Upper lobe of left lung (tissue), 6 donors: ENCODE measurements at regions not wholly inside any gene's neighbourhood (a gene's known extent, or its start where the extent isn't known, plus 50 kb on each side); places are given as distances from the start of the nearest gene placed in this dataset.
"Not testable (repeated sequence)": the region's sequence is repeated elsewhere in the genome, so short reads cannot be mapped to it uniquely, and the experiment has no call there.

Source experiments
- ATAC-seq, 2 donors: fragments of 200-7000 bp; cut with Tn5 transposase; one replicate each; pipeline ENCODE4 v1.9.1; 2022; ENCODE audit warnings: mild to moderate bottlenecking in 2 of 2, moderate library complexity in 2 of 2; ENCODE audit not compliant: low FRiP score in 2 of 2
- DNase-seq, 2 donors: peaks; one replicate each; pipeline ENCODE4 v3.0.0-alpha.2; 2019 to 2020
- H3K27ac ChIP-seq, 4 donors: fragments of 200-600 bp; sonication (generic); one replicate each; pipeline ENCODE4 v1.5.1; 2016 to 2019
- H3K27me3 ChIP-seq, 4 donors: fragments of 200-600 bp; sonication (generic); one replicate each; pipeline ENCODE4 v1.5.1; 2017 to 2019
- H3K36me3 ChIP-seq, 4 donors: fragments of 200-600 bp; sonication (generic); one replicate each; pipeline ENCODE4 v1.5.1; 2016 to 2019
- H3K4me1 ChIP-seq, 4 donors: fragments of 200-600 bp; sonication (generic); one replicate each; pipeline ENCODE4 v1.5.1; 2018 to 2019
- H3K4me3 ChIP-seq, 4 donors: fragments of 200-600 bp; sonication (generic); one replicate each; pipeline ENCODE4 v1.5.1; 2017 to 2019; ENCODE audit warnings: mild to moderate bottlenecking in 2 of 4, moderate library complexity in 1 of 4
- H3K9me3 ChIP-seq, 4 donors: fragments of 200-600 bp; sonication (generic); one replicate each; pipeline ENCODE4 v1.5.1; 2018 to 2019
- CTCF ChIP-seq, 6 experiments: fragments of 450-650 bp in 4 of 6; fragments of 200-600 bp in 2 of 6; sonication (generic) in 2 of 6; IDR thresholded peaks; one replicate each; pipeline ENCODE4 v1.5.1; 2016 to 2019; ENCODE audit warnings: antibody characterized with exemption in 6 of 6
- EP300 ChIP-seq, 4 donors: sonication (generic); formaldehyde crosslinking; IDR thresholded peaks; one replicate each; pipeline ENCODE4 v1.5.1; 2017; ENCODE audit warnings: antibody characterized with exemption in 4 of 4, control low read depth in 2 of 4
- POLR2A ChIP-seq, 4 donors: fragments of 450-650 bp; IDR thresholded peaks; one replicate each; pipeline ENCODE4 v1.5.1; 2016 to 2017; ENCODE audit warnings: antibody characterized with exemption in 4 of 4, mild to moderate bottlenecking in 2 of 4
- POLR2AphosphoS5 ChIP-seq, 2 donors: sonication (generic); formaldehyde crosslinking; IDR thresholded peaks; one replicate each; pipeline ENCODE4 v1.5.1; 2017; ENCODE audit warnings: antibody characterized with exemption in 2 of 2
- WGBS, 2 donors: methylation state at CpG; one replicate each; pipeline ENCODE4 v1.1.5; 2017 to 2018; 5-methylcytosine and 5-hydroxymethylcytosine counted together
- donor health status: DM: no; HTN: no; CAD: no; lungs with moderate emphysema.
- donor health status: DM: no; HTN: yes; CAD: no; lungs with severe emphysema.

GRCh38 chrX:140088438-140088837, 123.1 kb upstream of the CXorf66 start:
- peaks cover 0 to 6% (median 0%) of the 10 kb centered on the region in 4 donors for H3K27me3 ChIP-seq
- ATAC-seq: no peak

GRCh38 chrX:140087875-140088274, 122.6 kb upstream of the CXorf66 start:
- H3K4me3 ChIP-seq: no peak overlapping the region
- no peak overlapping the region for H3K27ac ChIP-seq
- H3K36me3 ChIP-seq: no peaks in the 10 kb centered on the region
- H3K9me3 ChIP-seq: no peaks in the 10 kb centered on the region
- H3K4me1 ChIP-seq: peaks cover 0 to 6% (median 3%) of the 10 kb centered on the region in 4 donors
- DNase-seq (no peak), ATAC-seq (no peak)
- TF ChIP-seq EP300 (IDR thresholded peaks at IDR 0.05): no peak
- no peak for TF ChIP-seq POLR2AphosphoS5 (IDR thresholded peaks at IDR 0.05)
- TF ChIP-seq POLR2A (IDR thresholded peaks at IDR 0.05): no peak
- no peak for TF ChIP-seq CTCF (IDR thresholded peaks at IDR 0.05)
- 25 to 48% methylated on average over 4 of the region's 4 CpGs for WGBS, 2 donors
- peaks cover 0 to 6% (median 0%) of the 10 kb centered on the region in 4 donors for H3K27me3 ChIP-seq

More at GRCh38 chrX:140088438-140088837, 123.1 kb upstream of the CXorf66 start:
- no peak for DNase-seq
- no peak overlapping the region for H3K27ac ChIP-seq
- WGBS, 2 donors: 71 to 98% methylated on average over 2 of the region's 2 CpGs
- H3K9me3 ChIP-seq: no peaks in the 10 kb centered on the region
- H3K36me3 ChIP-seq: no peaks in the 10 kb centered on the region
- TF ChIP-seq EP300 (IDR thresholded peaks at IDR 0.05) (no peak), POLR2A (IDR thresholded peaks at IDR 0.05) (no peak), POLR2AphosphoS5 (IDR thresholded peaks at IDR 0.05) (no peak), CTCF (IDR thresholded peaks at IDR 0.05) (no peak)
- H3K4me3 ChIP-seq: no peak overlapping the region
- H3K4me1 ChIP-seq: peaks cover 0 to 6% (median 3%) of the 10 kb centered on the region in 4 donors

- no peak for DNase-seq
- H3K9me3 ChIP-seq: no peaks in the 10 kb centered on the region
- no peak overlapping the region for H3K27ac ChIP-seq
- H3K27me3 ChIP-seq: no peaks in the 10 kb centered on the region
- no peak for ATAC-seq
- no peak overlapping the region for H3K4me3 ChIP-seq
- TF ChIP-seq POLR2AphosphoS5 (IDR thresholded peaks at IDR 0.05): no peak
- TF ChIP-seq POLR2A (IDR thresholded peaks at IDR 0.05): no peak
- TF ChIP-seq EP300 (IDR thresholded peaks at IDR 0.05): no peak
- TF ChIP-seq CTCF (IDR thresholded peaks at IDR 0.05): no peak
- no peaks in the 10 kb centered on the region for H3K36me3 ChIP-seq
- H3K4me1 ChIP-seq: peaks cover 0 to 4% (median 2%) of the 10 kb centered on the region in 4 donors
These were observed 121.4 kb upstream of the CXorf66 start for GRCh38 chrX:140086691-140087090.

GRCh38 chrX:140074851-140075250, 109.5 kb upstream of the CXorf66 start:
- not testable (repeated sequence) for DNase-seq, H3K27me3 ChIP-seq, H3K4me3 ChIP-seq, H3K36me3 ChIP-seq, H3K9me3 ChIP-seq, H3K4me1 ChIP-seq, H3K27ac ChIP-seq
- ATAC-seq: peak in 1 of 2 donors; percentile 51
- WGBS, 2 donors: no CpG with 5 or more reads among the region's 2 CpGs

GRCh38 chrX:140071037-140071436, 105.7 kb upstream of the CXorf66 start:
- ATAC-seq (no peak), DNase-seq (no peak)
- no peak for TF ChIP-seq CTCF (IDR thresholded peaks at IDR 0.05)
- TF ChIP-seq POLR2A (IDR thresholded peaks at IDR 0.05): no peak
- TF ChIP-seq EP300 (IDR thresholded peaks at IDR 0.05): no peak
- no peak for TF ChIP-seq POLR2AphosphoS5 (IDR thresholded peaks at IDR 0.05)
- no peaks in the 10 kb centered on the region for H3K4me1 ChIP-seq
- no peaks in the 10 kb centered on the region for H3K27me3 ChIP-seq
- H3K36me3 ChIP-seq: no peaks in the 10 kb centered on the region
- no peaks in the 10 kb centered on the region for H3K9me3 ChIP-seq
- no peak overlapping the region for H3K27ac ChIP-seq
- H3K4me3 ChIP-seq: no peak overlapping the region
